OCI-LY7 (cell line): ENCODE measurements at regions not wholly inside any gene's neighbourhood (a gene's known extent, or its start where the extent isn't known, plus 50 kb on each side); places are given as distances from the start of the nearest gene placed in this dataset.

Source experiments
- EZH2phosphoT487 ChIP-seq: fragments of 200-600 bp; sonication (generic); IDR thresholded peaks from 2 replicates; pipeline ENCODE4 v1.6.1; 2018; ENCODE audit warnings: low read depth, borderline replicate concordance, mild to moderate bottlenecking, mixed run types, antibody characterized with exemption, low read length, moderate library complexity, mixed read lengths
- TF ChIP-seq, protein P1 (sequence below): fragments of 200-600 bp; sonication (generic); conservative IDR thresholded peaks from 2 replicates; pipeline ENCODE4 v1.5.1; 2014; ENCODE audit warnings: mild to moderate bottlenecking, antibody characterized with exemption, low read length, moderate library complexity, mixed read lengths

DNA sequence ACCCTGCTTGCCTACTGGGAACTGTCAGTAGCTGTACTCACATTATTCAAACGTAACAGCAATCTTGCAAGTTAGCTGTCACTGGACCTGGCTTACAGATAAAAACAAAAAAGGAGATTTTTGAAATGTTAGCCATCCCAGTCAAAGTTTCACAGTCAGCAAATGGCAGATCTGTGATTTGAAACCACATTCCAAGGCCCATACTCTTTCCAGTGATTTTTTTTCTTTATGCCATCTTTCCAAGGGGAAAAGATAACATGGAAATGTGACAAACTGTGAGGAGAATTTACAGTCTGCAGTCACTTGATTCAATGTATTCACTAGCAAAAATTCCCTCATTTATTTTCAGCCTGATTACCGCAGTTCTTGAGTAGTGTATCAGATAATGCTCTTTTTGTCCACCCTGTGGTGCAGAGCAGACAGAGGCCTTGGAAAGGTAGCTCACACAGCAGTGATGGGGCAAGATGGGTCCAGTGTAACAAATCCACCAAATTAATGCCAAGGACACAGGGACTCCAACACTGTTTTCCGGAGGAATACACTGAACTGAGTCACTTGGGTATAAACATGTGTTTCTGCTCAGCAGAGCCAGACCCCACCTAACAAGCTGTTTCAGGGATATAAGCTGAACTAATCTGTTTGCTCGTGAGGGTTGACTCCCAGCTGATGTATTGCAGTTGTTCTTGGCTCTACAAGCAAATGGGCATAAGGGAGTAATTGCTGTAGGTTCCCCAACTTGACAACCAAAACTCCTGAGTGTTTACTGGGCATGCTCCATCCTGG is 49.9 kb upstream of the ADGRF1 start:
- TF ChIP-seq, protein P1, sequence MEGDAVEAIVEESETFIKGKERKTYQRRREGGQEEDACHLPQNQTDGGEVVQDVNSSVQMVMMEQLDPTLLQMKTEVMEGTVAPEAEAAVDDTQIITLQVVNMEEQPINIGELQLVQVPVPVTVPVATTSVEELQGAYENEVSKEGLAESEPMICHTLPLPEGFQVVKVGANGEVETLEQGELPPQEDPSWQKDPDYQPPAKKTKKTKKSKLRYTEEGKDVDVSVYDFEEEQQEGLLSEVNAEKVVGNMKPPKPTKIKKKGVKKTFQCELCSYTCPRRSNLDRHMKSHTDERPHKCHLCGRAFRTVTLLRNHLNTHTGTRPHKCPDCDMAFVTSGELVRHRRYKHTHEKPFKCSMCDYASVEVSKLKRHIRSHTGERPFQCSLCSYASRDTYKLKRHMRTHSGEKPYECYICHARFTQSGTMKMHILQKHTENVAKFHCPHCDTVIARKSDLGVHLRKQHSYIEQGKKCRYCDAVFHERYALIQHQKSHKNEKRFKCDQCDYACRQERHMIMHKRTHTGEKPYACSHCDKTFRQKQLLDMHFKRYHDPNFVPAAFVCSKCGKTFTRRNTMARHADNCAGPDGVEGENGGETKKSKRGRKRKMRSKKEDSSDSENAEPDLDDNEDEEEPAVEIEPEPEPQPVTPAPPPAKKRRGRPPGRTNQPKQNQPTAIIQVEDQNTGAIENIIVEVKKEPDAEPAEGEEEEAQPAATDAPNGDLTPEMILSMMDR: no peak
- no peak for TF ChIP-seq EZH2phosphoT487
